ENCODE measurements at regions not wholly inside any gene's neighbourhood (a gene's known extent, or its start where the extent isn't known, plus 50 kb on each side); places are given as distances from the start of the nearest gene placed in this dataset.
"Not testable (repeated sequence)": the region's sequence is repeated elsewhere in the genome, so short reads cannot be mapped to it uniquely, and the experiment has no call there.

- TF ChIP-seq CTCF, POLR2A (IDR thresholded peaks at IDR 0.05): not testable (repeated sequence)
Measured at GRCh38 chr21:10346933-10347615, 174.3 kb upstream of the TPTE start.

All from Peyer's patch (tissue), 4 donors.